ENCODE measurements at regions not wholly inside any gene's neighbourhood (a gene's known extent, or its start where the extent isn't known, plus 50 kb on each side); places are given as distances from the start of the nearest gene placed in this dataset.

GRCh38 chr5:92629574-92629973 is 951.4 kb downstream of the NR2F1-AS1 start:
- no peaks in the 10 kb centered on the region for H3K4me1 Mint-ChIP-seq

GRCh38 chr5:92629000-92629399 is 952.0 kb downstream of the NR2F1-AS1 start:
- no peak for ATAC-seq
- WGBS (ENCODE audit: insufficient coverage), result 79% methylated on average over 1 of the region's 3 CpGs

More at GRCh38 chr5:92629574-92629973, 951.4 kb downstream of the NR2F1-AS1 start:
- DNase-seq (no peak), ATAC-seq (no peak)
- peaks cover 18 to 24% of the 10 kb centered on the region in 2 donors for H3K9me3 Mint-ChIP-seq
- intact Hi-C loops (cut with micrococcal nuclease), result no loop called here
- H3K27me3 Mint-ChIP-seq (ENCODE audit: low read depth in 2 of 2), result no peaks in the 10 kb centered on the region
- 67% methylated on average over 1 of the region's 1 CpG for WGBS (ENCODE audit: insufficient coverage)
- H3K27ac Mint-ChIP-seq, result no peak overlapping the region
- Histone ChIP-seq H3K4me3 (ENCODE audit: low read length) (no peak overlapping the region), H3K4me1 (ENCODE audit: control insufficient read depth, insufficient read depth, low read length) (no peaks in the 10 kb centered on the region), H3K9me3 (ENCODE audit: control insufficient read depth, insufficient read depth, low read length) (no peaks in the 10 kb centered on the region), H3K27ac (ENCODE audit: low read length) (no peak overlapping the region), H3K27me3 (ENCODE audit: control insufficient read depth, insufficient read depth, low read length) (no peaks in the 10 kb centered on the region), H3K36me3 (ENCODE audit: control insufficient read depth, insufficient read depth, low read length) (no peaks in the 10 kb centered on the region)
- no peak overlapping the region for H3K4me3 Mint-ChIP-seq
- H3K36me3 Mint-ChIP-seq, result peaks cover 11% of the 10 kb centered on the region
- TF ChIP-seq CTCF (IDR thresholded peaks at IDR 0.05), result no peak

GRCh38 chr5:92627186-92627585 is 953.8 kb downstream of the NR2F1-AS1 start:
- Histone ChIP-seq H3K36me3 (ENCODE audit: control insufficient read depth, insufficient read depth, low read length) (no peaks in the 10 kb centered on the region), H3K4me3 (ENCODE audit: low read length) (no peak overlapping the region), H3K4me1 (ENCODE audit: control insufficient read depth, insufficient read depth, low read length) (no peaks in the 10 kb centered on the region), H3K27me3 (ENCODE audit: control insufficient read depth, insufficient read depth, low read length) (no peaks in the 10 kb centered on the region), H3K27ac (ENCODE audit: low read length) (no peak overlapping the region), H3K9me3 (ENCODE audit: control insufficient read depth, insufficient read depth, low read length) (no peaks in the 10 kb centered on the region)
- Mint-ChIP-seq H3K27ac (no peak overlapping the region), H3K9me3 (peaks cover 28 to 34% of the 10 kb centered on the region in 2 donors), H3K4me1 (no peaks in the 10 kb centered on the region), H3K4me3 (no peak overlapping the region), H3K36me3 (peaks cover 20% of the 10 kb centered on the region), H3K27me3 (ENCODE audit: low read depth in 2 of 2) (no peaks in the 10 kb centered on the region)
- no CpG with 5 or more reads among the region's 1 CpG for WGBS (ENCODE audit: insufficient coverage)
- no peak for TF ChIP-seq CTCF (IDR thresholded peaks at IDR 0.05)
- no peak for DNase-seq
- no peak for ATAC-seq
- intact Hi-C loops (cut with micrococcal nuclease), result no loop called here

More at GRCh38 chr5:92629000-92629399, 952.0 kb downstream of the NR2F1-AS1 start:
- TF ChIP-seq CTCF (IDR thresholded peaks at IDR 0.05), result no peak
- Histone ChIP-seq H3K36me3 (ENCODE audit: control insufficient read depth, insufficient read depth, low read length) (no peaks in the 10 kb centered on the region), H3K9me3 (ENCODE audit: control insufficient read depth, insufficient read depth, low read length) (no peaks in the 10 kb centered on the region), H3K27me3 (ENCODE audit: control insufficient read depth, insufficient read depth, low read length) (no peaks in the 10 kb centered on the region), H3K4me3 (ENCODE audit: low read length) (no peak overlapping the region), H3K27ac (ENCODE audit: low read length) (no peak overlapping the region), H3K4me1 (ENCODE audit: control insufficient read depth, insufficient read depth, low read length) (no peaks in the 10 kb centered on the region)
- DNase-seq, result no peak
- Mint-ChIP-seq H3K9me3 (peaks cover 17 to 22% of the 10 kb centered on the region in 2 donors), H3K4me1 (no peaks in the 10 kb centered on the region), H3K4me3 (no peak overlapping the region), H3K36me3 (peaks cover 11% of the 10 kb centered on the region), H3K27me3 (ENCODE audit: low read depth in 2 of 2) (no peaks in the 10 kb centered on the region), H3K27ac (no peak overlapping the region)
- intact Hi-C loops (cut with micrococcal nuclease), result no loop called here

GRCh38 chr5:92616085-92616484 is 964.9 kb downstream of the NR2F1-AS1 start:
- TF ChIP-seq CTCF (IDR thresholded peaks at IDR 0.05), result no peak
- no peaks in the 10 kb centered on the region for H3K4me1 ChIP-seq (ENCODE audit: control insufficient read depth, insufficient read depth, low read length)
- H3K9me3 ChIP-seq (ENCODE audit: control insufficient read depth, insufficient read depth, low read length), result no peaks in the 10 kb centered on the region
- Mint-ChIP-seq H3K27me3 (ENCODE audit: low read depth in 2 of 2) (no peaks in the 10 kb centered on the region), H3K4me3 (no peak overlapping the region), H3K9me3 (peaks cover 6 to 13% of the 10 kb centered on the region in 2 donors), H3K4me1 (no peaks in the 10 kb centered on the region), H3K36me3 (no peaks in the 10 kb centered on the region), H3K27ac (no peak overlapping the region)
- no peak overlapping the region for H3K4me3 ChIP-seq (ENCODE audit: low read length)
- 0% methylated on average over 1 of the region's 1 CpG for WGBS (ENCODE audit: insufficient coverage)
- H3K36me3 ChIP-seq (ENCODE audit: control insufficient read depth, insufficient read depth, low read length), result no peaks in the 10 kb centered on the region
- ATAC-seq (no peak), DNase-seq (no peak)
- no peaks in the 10 kb centered on the region for H3K27me3 ChIP-seq (ENCODE audit: control insufficient read depth, insufficient read depth, low read length)
- no peak overlapping the region for H3K27ac ChIP-seq (ENCODE audit: low read length)
- intact Hi-C loops (cut with micrococcal nuclease), result no loop called here
